A673 (cell line): ENCODE measurements at regions not wholly inside any gene's neighbourhood (a gene's known extent, or its start where the extent isn't known, plus 50 kb on each side); places are given as distances from the start of the nearest gene placed in this dataset.

ENCODE experiments used
- BruUV-seq: library from RNA; stranded (reverse); fragments of 400-500 nt; replicated peaks from 2 replicates; lab custom pipeline; 2021; lab: Mats Ljungman, UMichigan
- CTCF ChIA-PET: fragments of 300-600 bp; sonication (Branson Sonifier 250); formaldehyde crosslinking; loops from one replicate; lab custom pipeline; 2022; ENCODE audit warnings: antibody characterized with exemption; lab: Charles Lee
- POLR2A ChIA-PET: fragments of 300-600 bp; sonication (Branson Sonifier 250); formaldehyde crosslinking; loops from one replicate; lab custom pipeline; 2022; ENCODE audit warnings: antibody characterized with exemption; ENCODE audit not compliant: low non-redundant PET; lab: Charles Lee
- DNase-seq: peaks from one replicate; pipeline ENCODE4 v3.0.0-alpha.2; 2015; ENCODE audit warnings: low spot score
- H3K27ac ChIP-seq: fragments of 200-600 bp; sonication (generic); 2 replicates; pipeline ENCODE4 v1.5.1; 2016; ENCODE audit warnings: mixed run types, low read depth, mild to moderate bottlenecking, mixed read lengths, antibody characterized with exemption, low read length; ENCODE audit not compliant: poor library complexity, severe bottlenecking
- H3K27me3 ChIP-seq: fragments of 200-600 bp; sonication (generic); replicated peaks from 2 replicates; pipeline ENCODE4 v1.6.1; 2017; ENCODE audit warnings: mixed run types, low read depth, mild to moderate bottlenecking, mixed read lengths, antibody characterized with exemption, low read length; ENCODE audit not compliant: insufficient read depth, poor library complexity
- H3K36me3 ChIP-seq: fragments of 200-600 bp; sonication (generic); 2 replicates; pipeline ENCODE4 v1.6.1; 2016; ENCODE audit warnings: mixed run types, mild to moderate bottlenecking, mixed read lengths, antibody characterized with exemption, low read length; ENCODE audit not compliant: insufficient read depth, poor library complexity, severe bottlenecking
- H3K4me1 ChIP-seq: fragments of 200-600 bp; sonication (generic); 2 replicates; pipeline ENCODE4 v1.6.1; 2017; ENCODE audit warnings: mixed run types, mild to moderate bottlenecking, mixed read lengths, antibody characterized with exemption, low read length; ENCODE audit not compliant: insufficient read depth, poor library complexity, severe bottlenecking
- H3K4me3 ChIP-seq: fragments of 200-600 bp; sonication (generic); 2 replicates; pipeline ENCODE4 v1.5.1; 2016; ENCODE audit warnings: low read depth, mixed run types, mild to moderate bottlenecking, mixed read lengths, low read length; ENCODE audit not compliant: poor library complexity, severe bottlenecking
- H3K9me3 ChIP-seq: fragments of 200-600 bp; sonication (generic); 2 replicates; pipeline ENCODE4 v1.6.1; 2016; ENCODE audit warnings: mixed run types, low read depth, mild to moderate bottlenecking, mixed read lengths, antibody characterized with exemption, low read length; ENCODE audit not compliant: poor library complexity, severe bottlenecking
- CTCF ChIP-seq: fragments of 300-800, 200-600 bp; sonication (generic); conservative IDR thresholded peaks from 2 replicates; pipeline ENCODE4 v1.5.1; 2017; ENCODE audit warnings: low read depth, mild to moderate bottlenecking, antibody characterized with exemption, low read length, moderate library complexity, mixed read lengths
- EZH2 ChIP-seq: fragments of 200-600 bp; sonication (generic); IDR thresholded peaks from 2 replicates; pipeline ENCODE4 v1.6.1; 2017; ENCODE audit warnings: borderline replicate concordance, low read depth, mild to moderate bottlenecking, mixed read lengths, antibody characterized with exemption, low read length; ENCODE audit not compliant: poor library complexity, severe bottlenecking
- intact Hi-C: fragments of 100-400 bp; cut with micrococcal nuclease; formaldehyde crosslinking; loops from one replicate; pipeline ENCODE4 v1.10.0; 2022; ENCODE audit not compliant: unreplicated experiment

- CTCF ChIA-PET = no interaction called here
- POLR2A ChIA-PET = no interaction called here
- Histone ChIP-seq H3K4me3 (no peak overlapping the region), H3K27me3 (no peaks in the 10 kb centered on the region), H3K9me3 (no peaks in the 10 kb centered on the region), H3K36me3 (no peaks in the 10 kb centered on the region), H3K27ac (no peak overlapping the region), H3K4me1 (no peaks in the 10 kb centered on the region)
- BruUV-seq = no TSS peak
- no peak for DNase-seq
- TF ChIP-seq EZH2 (no peak), CTCF (no peak)
- intact Hi-C loops = no loop called here
Measured at GRCh38 chr10:120988751-120989150, 137.6 kb downstream of the WDR11 start.

GRCh38 chr10:120989279-120989678 lies 138.1 kb downstream of the WDR11 start:
- H3K27me3 ChIP-seq = no peaks in the 10 kb centered on the region
- ChIA-PET POLR2A (no interaction called here), CTCF (no interaction called here)
- BruUV-seq = no TSS peak
- no peaks in the 10 kb centered on the region for H3K36me3 ChIP-seq
- TF ChIP-seq CTCF = no peak
- TF ChIP-seq EZH2 = no peak
- intact Hi-C loops = no loop called here
- no peak overlapping the region for H3K4me3 ChIP-seq
- peaks cover 3% of the 10 kb centered on the region for H3K9me3 ChIP-seq
- no peaks in the 10 kb centered on the region for H3K4me1 ChIP-seq
- H3K27ac ChIP-seq = no peak overlapping the region
- no peak for DNase-seq

- no peaks in the 10 kb centered on the region for H3K4me1 ChIP-seq
- ChIA-PET CTCF (no interaction called here), POLR2A (no interaction called here)
- DNase-seq = no peak
- intact Hi-C loops = no loop called here
- H3K27ac ChIP-seq = no peak overlapping the region
- no peaks in the 10 kb centered on the region for H3K36me3 ChIP-seq
- BruUV-seq = no TSS peak
- H3K9me3 ChIP-seq = peaks cover 3% of the 10 kb centered on the region
- H3K4me3 ChIP-seq = no peak overlapping the region
- H3K27me3 ChIP-seq = no peaks in the 10 kb centered on the region
- TF ChIP-seq CTCF = no peak
- TF ChIP-seq EZH2 = no peak
Measured at GRCh38 chr10:120989996-120990598, 138.9 kb downstream of the WDR11 start.
